Activated B cell treated with CpG ODN at 0.5 μM for 24 hours (primary cell): ENCODE measurements at regions not wholly inside any gene's neighbourhood (a gene's known extent, or its start where the extent isn't known, plus 50 kb on each side); places are given as distances from the start of the nearest gene placed in this dataset.
"Not testable (repeated sequence)": the region's sequence is repeated elsewhere in the genome, so short reads cannot be mapped to it uniquely, and the experiment has no call there.

Experiments
- ATAC-seq: fragments of 200-7000 bp; cut with Tn5 transposase; one replicate; pipeline ENCODE4 v1.10.0; 2021; ENCODE audit warnings: low read depth, mild to moderate bottlenecking, moderate library complexity
- CTCF ChIA-PET: fragments of 350-600 bp; sonication (Branson Sonifier 250); formaldehyde crosslinking; loops from one replicate; lab custom pipeline; 2021; ENCODE audit warnings: antibody characterized with exemption; lab: Charles Lee
- POLR2A ChIA-PET: fragments of 350-600 bp; sonication (Branson Sonifier 250); formaldehyde crosslinking; loops from one replicate; lab custom pipeline; 2021; ENCODE audit warnings: antibody characterized with exemption; lab: Charles Lee
- DNase-seq: peaks from one replicate; pipeline ENCODE4 v3.0.0; 2022
- H3K27ac Mint-ChIP-seq: one replicate; pipeline ENCODE4 v1.8.0; 2020; ENCODE audit warnings: mixed read lengths
- H3K27me3 Mint-ChIP-seq: one replicate; pipeline ENCODE4 v1.8.0; 2021; ENCODE audit warnings: mixed read lengths
- H3K36me3 Mint-ChIP-seq: one replicate; pipeline ENCODE4 v1.8.0; 2021; ENCODE audit warnings: low read depth, mixed read lengths
- H3K4me1 Mint-ChIP-seq: one replicate; pipeline ENCODE4 v1.8.0; 2021; ENCODE audit warnings: mixed read lengths
- H3K4me3 Mint-ChIP-seq: one replicate; pipeline ENCODE4 v1.8.0; 2020; ENCODE audit warnings: mild to moderate bottlenecking, mixed read lengths
- H3K9me3 Mint-ChIP-seq: one replicate; pipeline ENCODE4 v1.8.0; 2020; ENCODE audit warnings: mixed read lengths
- intact Hi-C: fragments of 100-400 bp; cut with micrococcal nuclease; formaldehyde crosslinking; loops from one replicate; pipeline ENCODE4 v1.15.1; 2024
- TF ChIP-seq, protein P1 (sequence below): fragments of 200-600 bp; IDR thresholded peaks from one replicate; pipeline ENCODE4 v1.8.0; 2022; ENCODE audit warnings: antibody characterized with exemption, mild to moderate bottlenecking

- CTCF ChIA-PET: no interaction called here
- no peak for ATAC-seq
- Mint-ChIP-seq H3K27ac (no peak overlapping the region), H3K4me1 (no peaks in the 10 kb centered on the region), H3K36me3 (no peaks in the 10 kb centered on the region), H3K9me3 (peaks cover 2% of the 10 kb centered on the region), H3K27me3 (no peaks in the 10 kb centered on the region), H3K4me3 (no peak overlapping the region)
- POLR2A ChIA-PET: no interaction called here
- TF ChIP-seq, protein P1, sequence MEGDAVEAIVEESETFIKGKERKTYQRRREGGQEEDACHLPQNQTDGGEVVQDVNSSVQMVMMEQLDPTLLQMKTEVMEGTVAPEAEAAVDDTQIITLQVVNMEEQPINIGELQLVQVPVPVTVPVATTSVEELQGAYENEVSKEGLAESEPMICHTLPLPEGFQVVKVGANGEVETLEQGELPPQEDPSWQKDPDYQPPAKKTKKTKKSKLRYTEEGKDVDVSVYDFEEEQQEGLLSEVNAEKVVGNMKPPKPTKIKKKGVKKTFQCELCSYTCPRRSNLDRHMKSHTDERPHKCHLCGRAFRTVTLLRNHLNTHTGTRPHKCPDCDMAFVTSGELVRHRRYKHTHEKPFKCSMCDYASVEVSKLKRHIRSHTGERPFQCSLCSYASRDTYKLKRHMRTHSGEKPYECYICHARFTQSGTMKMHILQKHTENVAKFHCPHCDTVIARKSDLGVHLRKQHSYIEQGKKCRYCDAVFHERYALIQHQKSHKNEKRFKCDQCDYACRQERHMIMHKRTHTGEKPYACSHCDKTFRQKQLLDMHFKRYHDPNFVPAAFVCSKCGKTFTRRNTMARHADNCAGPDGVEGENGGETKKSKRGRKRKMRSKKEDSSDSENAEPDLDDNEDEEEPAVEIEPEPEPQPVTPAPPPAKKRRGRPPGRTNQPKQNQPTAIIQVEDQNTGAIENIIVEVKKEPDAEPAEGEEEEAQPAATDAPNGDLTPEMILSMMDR: no peak
- no peak for DNase-seq
- intact Hi-C loops: no loop called here
Measured at GRCh38 chr3:163384383-163384782, 1693.9 kb downstream of the SI start.

GRCh38 chr3:163382183-163382582, 1696.1 kb downstream of the SI start:
- Mint-ChIP-seq H3K36me3 (no peaks in the 10 kb centered on the region), H3K27me3 (no peaks in the 10 kb centered on the region), H3K4me1 (no peaks in the 10 kb centered on the region), H3K27ac (no peak overlapping the region), H3K4me3 (no peak overlapping the region), H3K9me3 (peaks cover 2% of the 10 kb centered on the region)
- TF ChIP-seq, protein P1: no peak
- no peak for ATAC-seq
- no peak for DNase-seq
- intact Hi-C loops: no loop called here
- ChIA-PET CTCF (no interaction called here), POLR2A (no interaction called here)

GRCh38 chr3:163368168-163368567, 1710.1 kb downstream of the SI start:
- TF ChIP-seq, protein P1: no peak

DNA sequence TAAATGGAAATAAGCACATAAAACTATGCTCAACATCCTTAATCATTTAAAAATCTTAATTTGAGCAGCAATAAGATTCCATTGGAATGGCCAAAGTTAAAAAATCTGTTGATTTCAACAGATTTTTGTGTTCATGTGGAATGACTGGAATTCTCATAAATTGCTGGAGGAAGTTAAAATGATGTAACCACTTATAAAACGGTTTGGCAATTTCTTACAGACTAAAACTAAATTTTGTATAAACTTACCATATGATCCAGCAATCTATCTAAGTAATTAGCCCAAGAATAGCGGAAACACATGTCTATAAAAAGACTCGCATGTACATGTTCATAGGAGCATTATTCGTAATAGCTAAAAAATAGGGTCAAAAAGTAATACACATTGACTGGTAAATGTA, 1713.6 kb downstream of the SI start:
- H3K36me3 Mint-ChIP-seq: no peaks in the 10 kb centered on the region
- no peak for DNase-seq
- no peak overlapping the region for H3K27ac Mint-ChIP-seq
- CTCF ChIA-PET: no interaction called here
- POLR2A ChIA-PET: no interaction called here
- ATAC-seq: no peak
- H3K4me3 Mint-ChIP-seq: no peak overlapping the region
- H3K9me3 Mint-ChIP-seq: peaks cover 1% of the 10 kb centered on the region
- no peaks in the 10 kb centered on the region for H3K27me3 Mint-ChIP-seq
- intact Hi-C loops: no loop called here
- no peaks in the 10 kb centered on the region for H3K4me1 Mint-ChIP-seq
- TF ChIP-seq, protein P1: no peak

More at GRCh38 chr3:163368168-163368567, 1710.1 kb downstream of the SI start:
- H3K27ac Mint-ChIP-seq: no peak overlapping the region
- peaks cover 2% of the 10 kb centered on the region for H3K9me3 Mint-ChIP-seq
- no peak for DNase-seq
- POLR2A ChIA-PET: no interaction called here
- intact Hi-C loops: no loop called here
- H3K4me1 Mint-ChIP-seq: no peaks in the 10 kb centered on the region
- no peak overlapping the region for H3K4me3 Mint-ChIP-seq
- H3K36me3 Mint-ChIP-seq: no peaks in the 10 kb centered on the region
- CTCF ChIA-PET: no interaction called here
- no peak for ATAC-seq
- no peaks in the 10 kb centered on the region for H3K27me3 Mint-ChIP-seq

GRCh38 chr3:163362151-163362550, 1716.1 kb downstream of the SI start:
- POLR2A ChIA-PET: no interaction called here
- ATAC-seq (no peak), DNase-seq (no peak)
- Mint-ChIP-seq H3K4me3 (no peak overlapping the region), H3K27me3 (no peaks in the 10 kb centered on the region), H3K9me3 (peaks cover 2% of the 10 kb centered on the region), H3K4me1 (no peaks in the 10 kb centered on the region), H3K27ac (no peak overlapping the region), H3K36me3 (no peaks in the 10 kb centered on the region)
- intact Hi-C loops: no loop called here
- CTCF ChIA-PET: no interaction called here
- TF ChIP-seq, protein P1: no peak

- not testable (repeated sequence) for H3K36me3 Mint-ChIP-seq
Measured at GRCh38 chr3:163361357-163361878, 1716.9 kb downstream of the SI start.

More at GRCh38 chr3:163361357-163361878, 1716.9 kb downstream of the SI start:
- H3K4me3 Mint-ChIP-seq, intact Hi-C loops, DNase-seq, ATAC-seq, H3K27me3 Mint-ChIP-seq, H3K27ac Mint-ChIP-seq, CTCF ChIA-PET, H3K4me1 Mint-ChIP-seq, POLR2A ChIA-PET, H3K9me3 Mint-ChIP-seq: not testable (repeated sequence)
